Stimulated activated CD8-positive, alpha-beta memory T cell treated with anti-CD3 and anti-CD28 coated beads, Interleukin-12 subunit alpha, Interleukin-12 subunit beta, amount 100 ng/mL, for 1 hour (primary cell): ENCODE measurements at regions not wholly inside any gene's neighbourhood (a gene's known extent, or its start where the extent isn't known, plus 50 kb on each side); places are given as distances from the start of the nearest gene placed in this dataset.
"Not testable (repeated sequence)": the region's sequence is repeated elsewhere in the genome, so short reads cannot be mapped to it uniquely, and the experiment has no call there.

Experiments
- DNase-seq: peaks from one replicate; pipeline ENCODE4 v3.0.0-alpha.2; 2020; ENCODE audit warnings: low read depth

GRCh38 chr2:37758141-37758601 lies 86.7 kb upstream of the CDC42EP3 start:
- not testable (repeated sequence) for DNase-seq

- not testable (repeated sequence) for DNase-seq
Observed at GRCh38 chr2:37759989-37760388, 88.5 kb upstream of the CDC42EP3 start.

- no peak for DNase-seq
Observed at GRCh38 chr2:37760471-37760870, 89.0 kb upstream of the CDC42EP3 start.

GRCh38 chr2:37762281-37762680 lies 90.8 kb upstream of the CDC42EP3 start:
- DNase-seq = not testable (repeated sequence)

- no peak for DNase-seq
Observed at GRCh38 chr2:37764739-37765138, 93.3 kb upstream of the CDC42EP3 start.

GRCh38 chr2:37766106-37766505 lies 94.7 kb upstream of the CDC42EP3 start:
- no peak for DNase-seq

GRCh38 chr2:37767046-37767445 lies 95.6 kb upstream of the CDC42EP3 start:
- no peak for DNase-seq

GRCh38 chr2:37767959-37768925 lies 96.8 kb upstream of the CDC42EP3 start:
- no peak for DNase-seq

GRCh38 chr2:37769551-37769950 lies 98.1 kb upstream of the CDC42EP3 start:
- DNase-seq = no peak

- DNase-seq = no peak
Observed at GRCh38 chr2:37770797-37771196, 99.4 kb upstream of the CDC42EP3 start.

- DNase-seq = no peak
Observed at GRCh38 chr2:37771600-37772088, 100.2 kb upstream of the CDC42EP3 start.

GRCh38 chr2:37773371-37774130 lies 102.1 kb upstream of the CDC42EP3 start:
- no peak for DNase-seq

- not testable (repeated sequence) for DNase-seq
Observed at GRCh38 chr2:37774171-37774944, 102.9 kb upstream of the CDC42EP3 start.

- no peak for DNase-seq
Observed at GRCh38 chr2:37774976-37775907, 103.8 kb upstream of the CDC42EP3 start.

- no peak for DNase-seq
Observed at GRCh38 chr2:37775908-37776250, 104.4 kb upstream of the CDC42EP3 start.

GRCh38 chr2:37776487-37776886 lies 105.0 kb upstream of the CDC42EP3 start:
- DNase-seq = no peak

- no peak for DNase-seq
Observed at GRCh38 chr2:37779139-37779538, 107.7 kb upstream of the CDC42EP3 start.

GRCh38 chr2:37779611-37780386 lies 108.4 kb upstream of the CDC42EP3 start:
- no peak for DNase-seq

- DNase-seq = no peak
Observed at GRCh38 chr2:37780387-37780676, 108.9 kb upstream of the CDC42EP3 start.

- DNase-seq = no peak
Observed at GRCh38 chr2:37781028-37781427, 109.6 kb upstream of the CDC42EP3 start.
